B cell (primary cell): ENCODE measurements at regions not wholly inside any gene's neighbourhood (a gene's known extent, or its start where the extent isn't known, plus 50 kb on each side); places are given as distances from the start of the nearest gene placed in this dataset.
"Not testable (repeated sequence)": the region's sequence is repeated elsewhere in the genome, so short reads cannot be mapped to it uniquely, and the experiment has no call there.

Experiments
- ATAC-seq: fragments of 200-7000 bp; cut with Tn5 transposase; one replicate; pipeline ENCODE4 v1.10.0; 2021; ENCODE audit warnings: low read depth, mild to moderate bottlenecking, moderate number of reproducible peaks, moderate library complexity
- CTCF ChIA-PET: fragments of 350-600 bp; sonication (Branson Sonifier 250); formaldehyde crosslinking; loops from one replicate; lab custom pipeline; 2021; ENCODE audit warnings: antibody characterized with exemption, inconsistent platforms; lab: Charles Lee
- POLR2A ChIA-PET: fragments of 350-600 bp; sonication (Branson Sonifier 250); formaldehyde crosslinking; loops from one replicate; lab custom pipeline; 2021; ENCODE audit warnings: antibody characterized with exemption; lab: Charles Lee
- DNase-seq: peaks from one replicate; pipeline ENCODE4 v3.0.0; 2013
- H2AFZ ChIP-seq: 2 replicates; pipeline ENCODE4 v1.6.1; 2012; ENCODE audit warnings: mild to moderate bottlenecking, low read depth, low read length; ENCODE audit not compliant: insufficient read depth, poor library complexity, severe bottlenecking
- H3K27ac ChIP-seq, 2 donors: 1 replicate in 1 of 2; 2 replicates in 1 of 2; pipeline ENCODE4 v1.5.1; 2012 to 2013; ENCODE audit warnings: low read length in 2 of 2, mild to moderate bottlenecking in 2 of 2, moderate library complexity in 1 of 2
- H3K27me3 ChIP-seq, 4 experiments: fragments of 200-600 bp in 1 of 4; sonication (generic) in 1 of 4; replicated peaks in 1 of 4; 1 replicate in 2 of 4; 2 replicates in 2 of 4; pipeline versions ENCODE4 v1.6.1 to v1.7.0; 2013 to 2016; ENCODE audit warnings: low read length in 3 of 4, mild to moderate bottlenecking in 2 of 4, mixed read lengths in 1 of 4, moderate library complexity in 1 of 4; ENCODE audit not compliant: insufficient read depth in 4 of 4, control insufficient read depth in 3 of 4; ENCODE audit errors: control extremely low read depth in 1 of 4
- H3K36me3 ChIP-seq, 2 experiments: replicated peaks in 1 of 2; 1 replicate in 1 of 2; 2 replicates in 1 of 2; pipeline versions ENCODE4 v1.6.1 to v1.7.1; 2013; ENCODE audit warnings: low read length in 1 of 2; ENCODE audit not compliant: insufficient read depth in 2 of 2, control insufficient read depth in 1 of 2; ENCODE audit errors: control extremely low read depth in 1 of 2, extremely low read depth in 1 of 2
- H3K4me1 ChIP-seq, 2 donors: fragments of 200-600 bp in 1 of 2; sonication (generic) in 1 of 2; 1 replicate in 1 of 2; 2 replicates in 1 of 2; pipeline versions ENCODE4 v1.5.1 to v1.6.1; 2013 to 2017; ENCODE audit warnings: low read length in 2 of 2; ENCODE audit not compliant: control insufficient read depth in 2 of 2, insufficient read depth in 2 of 2
- H3K4me2 ChIP-seq: replicated peaks from 2 replicates; pipeline ENCODE3; 2012; ENCODE audit warnings: mild to moderate bottlenecking, low read depth, low read length; ENCODE audit not compliant: poor library complexity, severe bottlenecking
- H3K4me3 ChIP-seq, 5 experiments: fragments of 200-600 bp in 1 of 5; sonication (generic) in 1 of 5; 1 replicate in 3 of 5; 2 replicates in 2 of 5; pipeline versions ENCODE4 v1.5.1 to v1.7.0; 2011 to 2016; ENCODE audit warnings: low read length in 4 of 5, mild to moderate bottlenecking in 4 of 5, low read depth in 2 of 5, control low read depth in 1 of 5, moderate library complexity in 1 of 5; ENCODE audit not compliant: insufficient read depth in 1 of 5; ENCODE audit errors: control extremely low read depth in 1 of 5, extremely low read depth in 1 of 5
- H3K79me2 ChIP-seq: fragments of 200-600 bp; sonication (generic); one replicate; pipeline ENCODE4 v1.6.0; 2016; ENCODE audit warnings: low read length; ENCODE audit not compliant: control insufficient read depth, insufficient read depth
- H3K9ac ChIP-seq: fragments of 200-600 bp; sonication (generic); 2 replicates; pipeline ENCODE4 v1.6.1; 2017; ENCODE audit warnings: mild to moderate bottlenecking, low read length, moderate library complexity
- H3K9me3 ChIP-seq, 3 donors: one replicate each; pipeline versions ENCODE4 v1.6.1 to v1.7.1; 2013; ENCODE audit warnings: low read length in 2 of 3; ENCODE audit not compliant: control insufficient read depth in 2 of 3, insufficient read depth in 1 of 3; ENCODE audit errors: control extremely low read depth in 1 of 3
- H4K20me1 ChIP-seq: 2 replicates; pipeline ENCODE4 v1.6.0; 2012; ENCODE audit warnings: mild to moderate bottlenecking, low read length; ENCODE audit not compliant: insufficient read depth, control insufficient read depth, poor library complexity, severe bottlenecking
- H3K27ac Mint-ChIP-seq: one replicate; pipeline ENCODE4 v1.8.0; 2021; ENCODE audit warnings: mixed read lengths
- H3K27me3 Mint-ChIP-seq: one replicate; pipeline ENCODE4 v1.8.0; 2021; ENCODE audit warnings: mixed read lengths
- H3K4me1 Mint-ChIP-seq: one replicate; pipeline ENCODE4 v1.8.0; 2021; ENCODE audit warnings: mixed read lengths
- H3K4me3 Mint-ChIP-seq: one replicate; pipeline ENCODE4 v1.8.0; 2021; ENCODE audit warnings: mixed read lengths
- H3K9me3 Mint-ChIP-seq: one replicate; pipeline ENCODE4 v1.8.0; 2022; ENCODE audit warnings: mixed read lengths; ENCODE audit not compliant: insufficient read depth
- EZH2 ChIP-seq: IDR thresholded peaks from 2 replicates; pipeline ENCODE4 v1.6.1; 2012; ENCODE audit warnings: borderline replicate concordance, low read depth, mild to moderate bottlenecking, moderate library complexity, low read length; ENCODE audit not compliant: insufficient read depth, poor library complexity, severe bottlenecking
- WGBS: methylation state at CpG from one replicate; pipeline ENCODE4 v1.1.5; 2013; ENCODE audit warnings: missing lambda C conversion rate; ENCODE audit not compliant: insufficient coverage; 5-methylcytosine and 5-hydroxymethylcytosine counted together
- intact Hi-C: fragments of 100-400 bp; cut with micrococcal nuclease; formaldehyde crosslinking; loops from one replicate; pipeline ENCODE4 v1.10.0; 2022
- TF ChIP-seq, protein P1 (sequence below): fragments of 200-600 bp; IDR thresholded peaks from one replicate; pipeline ENCODE4 v1.8.0; 2022; ENCODE audit warnings: antibody characterized with exemption, mild to moderate bottlenecking

DNA sequence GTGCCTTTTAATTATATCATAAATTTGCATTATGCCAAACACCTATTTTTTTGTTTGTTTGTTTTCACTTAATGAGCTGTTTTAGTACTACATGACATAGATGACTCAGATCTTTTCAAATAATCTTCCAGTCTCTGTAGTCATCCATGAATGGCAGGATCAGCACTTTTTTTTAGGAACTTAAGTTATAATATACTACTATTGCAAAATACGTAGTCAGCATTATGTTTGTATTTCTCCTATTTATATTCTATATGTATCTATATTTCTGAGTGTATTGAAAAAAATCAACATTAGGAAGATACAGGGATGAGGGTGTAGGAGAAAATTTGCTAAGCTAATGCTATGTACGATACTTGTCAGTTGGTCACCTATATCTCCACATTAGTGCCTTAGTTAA lies 773.1 kb upstream of the AGA start:
- Histone ChIP-seq H3K79me2 (no peaks in the 10 kb centered on the region), H3K9me3 (no peaks in the 10 kb centered on the region), H3K4me2 (no peak overlapping the region), H3K36me3 (no peaks in the 10 kb centered on the region), H3K27ac (no peak overlapping the region), H3K27me3 (no peaks in the 10 kb centered on the region), H3K4me3 (no peak overlapping the region), H4K20me1 (no peaks in the 10 kb centered on the region), H3K4me1 (no peaks in the 10 kb centered on the region), H2AFZ (no peak overlapping the region), H3K9ac (no peak overlapping the region)
- DNase-seq (no peak), ATAC-seq (no peak)
- intact Hi-C loops, result no loop called here
- H3K9me3 Mint-ChIP-seq, result no peaks in the 10 kb centered on the region
- H3K4me3 Mint-ChIP-seq, result no peak overlapping the region
- no peak for TF ChIP-seq EZH2
- TF ChIP-seq, protein P1, sequence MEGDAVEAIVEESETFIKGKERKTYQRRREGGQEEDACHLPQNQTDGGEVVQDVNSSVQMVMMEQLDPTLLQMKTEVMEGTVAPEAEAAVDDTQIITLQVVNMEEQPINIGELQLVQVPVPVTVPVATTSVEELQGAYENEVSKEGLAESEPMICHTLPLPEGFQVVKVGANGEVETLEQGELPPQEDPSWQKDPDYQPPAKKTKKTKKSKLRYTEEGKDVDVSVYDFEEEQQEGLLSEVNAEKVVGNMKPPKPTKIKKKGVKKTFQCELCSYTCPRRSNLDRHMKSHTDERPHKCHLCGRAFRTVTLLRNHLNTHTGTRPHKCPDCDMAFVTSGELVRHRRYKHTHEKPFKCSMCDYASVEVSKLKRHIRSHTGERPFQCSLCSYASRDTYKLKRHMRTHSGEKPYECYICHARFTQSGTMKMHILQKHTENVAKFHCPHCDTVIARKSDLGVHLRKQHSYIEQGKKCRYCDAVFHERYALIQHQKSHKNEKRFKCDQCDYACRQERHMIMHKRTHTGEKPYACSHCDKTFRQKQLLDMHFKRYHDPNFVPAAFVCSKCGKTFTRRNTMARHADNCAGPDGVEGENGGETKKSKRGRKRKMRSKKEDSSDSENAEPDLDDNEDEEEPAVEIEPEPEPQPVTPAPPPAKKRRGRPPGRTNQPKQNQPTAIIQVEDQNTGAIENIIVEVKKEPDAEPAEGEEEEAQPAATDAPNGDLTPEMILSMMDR, result no peak
- H3K27ac Mint-ChIP-seq, result no peak overlapping the region
- ChIA-PET CTCF (no interaction called here), POLR2A (no interaction called here)
- no peaks in the 10 kb centered on the region for H3K4me1 Mint-ChIP-seq
- no CpG with 5 or more reads among the region's 2 CpGs for WGBS
- H3K27me3 Mint-ChIP-seq, result no peaks in the 10 kb centered on the region

DNA sequence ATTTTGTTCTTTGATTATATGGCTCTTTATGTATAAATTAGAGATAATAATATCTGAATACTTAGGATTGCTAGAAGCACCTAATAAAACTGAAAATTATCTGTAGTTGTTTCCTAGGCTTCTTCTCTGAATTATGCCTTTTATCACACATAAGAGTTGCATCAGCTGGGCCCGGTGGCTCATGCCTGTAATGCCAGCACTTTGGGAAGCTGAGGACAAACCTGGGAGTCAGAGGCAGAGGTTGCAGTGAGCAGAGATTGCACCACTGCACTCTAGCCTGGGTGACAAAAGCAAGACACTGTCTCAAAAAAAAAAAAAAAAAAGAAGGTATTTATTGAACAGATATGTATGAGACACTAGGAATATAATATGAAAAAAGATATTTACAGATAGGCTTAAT lies 773.5 kb upstream of the AGA start:
- Histone ChIP-seq H3K36me3 (no peaks in the 10 kb centered on the region), H3K4me3 (no peak overlapping the region), H3K9me3 (no peaks in the 10 kb centered on the region), H3K27ac (no peak overlapping the region), H3K79me2 (no peaks in the 10 kb centered on the region), H4K20me1 (no peaks in the 10 kb centered on the region), H2AFZ (no peak overlapping the region), H3K4me1 (no peaks in the 10 kb centered on the region), H3K27me3 (no peaks in the 10 kb centered on the region), H3K4me2 (no peak overlapping the region), H3K9ac (no peak overlapping the region)
- Mint-ChIP-seq H3K4me3 (no peak overlapping the region), H3K9me3 (no peaks in the 10 kb centered on the region), H3K27ac (no peak overlapping the region), H3K4me1 (no peaks in the 10 kb centered on the region), H3K27me3 (no peaks in the 10 kb centered on the region)
- no peak for ATAC-seq
- POLR2A ChIA-PET, result no interaction called here
- whole genome bisulfite sequencing, result 75% methylated on average over 1 of the region's 1 CpG
- DNase-seq, result no peak
- CTCF ChIA-PET, result no interaction called here
- intact Hi-C loops, result no loop called here
- no peak for TF ChIP-seq EZH2
- TF ChIP-seq, protein P1, result no peak

DNA sequence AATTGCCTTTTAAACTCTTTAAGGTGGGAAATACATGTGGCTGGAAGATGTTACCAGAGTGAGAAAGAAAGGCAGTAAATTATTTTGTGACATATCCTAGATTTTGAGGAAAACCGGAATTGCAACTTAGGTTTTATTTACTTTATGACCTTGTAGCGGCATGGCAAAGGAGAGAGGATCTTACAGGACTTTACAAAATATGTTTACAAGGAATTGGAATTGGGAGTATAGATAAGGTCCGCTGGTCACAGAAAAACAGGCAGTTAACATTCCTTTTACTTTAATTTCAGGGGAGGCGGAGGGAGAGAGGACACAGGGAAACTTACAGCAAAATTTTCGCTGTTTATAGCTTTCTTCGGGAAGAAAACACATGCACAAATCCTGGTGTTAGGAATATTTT lies 784.2 kb upstream of the AGA start:
- peaks cover 12% of the 10 kb centered on the region for H3K9me3 Mint-ChIP-seq
- intact Hi-C loops, H3K79me2 ChIP-seq, ATAC-seq, H3K4me3 ChIP-seq, CTCF ChIA-PET, DNase-seq, H4K20me1 ChIP-seq, H3K4me3 Mint-ChIP-seq, POLR2A ChIA-PET, H3K9ac ChIP-seq, H3K27ac Mint-ChIP-seq, H3K27me3 Mint-ChIP-seq, H3K4me2 ChIP-seq, H3K27ac ChIP-seq, H3K4me1 Mint-ChIP-seq, H2AFZ ChIP-seq, H3K27me3 ChIP-seq, H3K4me1 ChIP-seq, H3K36me3 ChIP-seq, H3K9me3 ChIP-seq: not testable (repeated sequence)
- 83% methylated on average over 1 of the region's 6 CpGs for WGBS
